ENCODE measurements at regions not wholly inside any gene's neighbourhood (a gene's known extent, or its start where the extent isn't known, plus 50 kb on each side); places are given as distances from the start of the nearest gene placed in this dataset.

- no peak for ATAC-seq
- TF ChIP-seq CTCF (IDR thresholded peaks at IDR 0.05) (peak in 2 of 7 experiments; percentile 18 to 25), POLR2A (IDR thresholded peaks at IDR 0.05) (no peak)
- DNase-seq, result peak in 3 of 4 donors; percentile 56 to 80 (median 65)
- Histone ChIP-seq H3K9me3 (no peaks in the 10 kb centered on the region), H3K27ac (no peak overlapping the region), H3K36me3 (replicated peaks in 1 of 2; ENCODE audit: insufficient read depth in 1 of 2, low read depth in 2 of 2) (no peaks in the 10 kb centered on the region), H3K27me3 (no peaks in the 10 kb centered on the region), H3K4me1 (peaks cover 40% of the 10 kb centered on the region), H3K4me3 (no peak overlapping the region)
- intact Hi-C loops (cut with DNase I), result no loop called here
- WGBS, 2 donors, result 66 to 69% methylated on average over 4 of the region's 4 CpGs
Observed at GRCh38 chr2:42921147-42921520, 128.8 kb upstream of the HAAO start.

GRCh38 chr2:42920446-42921146 is 128.2 kb upstream of the HAAO start:
- intact Hi-C loops (cut with DNase I), result no loop called here
- DNase-seq (no peak), ATAC-seq (no peak)
- 92 to 96% methylated on average over 11 to 14 of the region's 15 CpGs for WGBS, 2 donors
- Histone ChIP-seq H3K4me1 (peaks cover 35% of the 10 kb centered on the region), H3K36me3 (replicated peaks in 1 of 2; ENCODE audit: insufficient read depth in 1 of 2, low read depth in 2 of 2) (no peaks in the 10 kb centered on the region), H3K9me3 (no peaks in the 10 kb centered on the region), H3K27ac (no peak overlapping the region), H3K4me3 (no peak overlapping the region), H3K27me3 (no peaks in the 10 kb centered on the region)
- no peak for TF ChIP-seq CTCF (IDR thresholded peaks at IDR 0.05)
- no peak for TF ChIP-seq POLR2A (IDR thresholded peaks at IDR 0.05)

- no peaks in the 10 kb centered on the region for H3K36me3 ChIP-seq (replicated peaks in 1 of 2; ENCODE audit: insufficient read depth in 1 of 2, low read depth in 2 of 2)
- TF ChIP-seq POLR2A (IDR thresholded peaks at IDR 0.05), result no peak
- TF ChIP-seq CTCF (IDR thresholded peaks at IDR 0.05), result no peak
- H3K27ac ChIP-seq, result no peak overlapping the region
- 87 to 93% methylated on average over 9 of the region's 9 CpGs for WGBS, 2 donors
- no peak for ATAC-seq
- H3K27me3 ChIP-seq, result no peaks in the 10 kb centered on the region
- intact Hi-C loops (cut with DNase I), result no loop called here
- DNase-seq, result no peak
- H3K4me1 ChIP-seq, result peaks cover 25% of the 10 kb centered on the region
- H3K9me3 ChIP-seq, result no peaks in the 10 kb centered on the region
- H3K4me3 ChIP-seq, result no peak overlapping the region
Observed at GRCh38 chr2:42918671-42919318, 126.4 kb upstream of the HAAO start.

GRCh38 chr2:42918041-42918440 is 125.7 kb upstream of the HAAO start:
- WGBS, 2 donors, result 92 to 95% methylated on average over 13 of the region's 13 CpGs
- Histone ChIP-seq H3K9me3 (no peaks in the 10 kb centered on the region), H3K27me3 (no peaks in the 10 kb centered on the region), H3K4me1 (peaks cover 18% of the 10 kb centered on the region), H3K27ac (no peak overlapping the region), H3K36me3 (replicated peaks in 1 of 2; ENCODE audit: insufficient read depth in 1 of 2, low read depth in 2 of 2) (no peaks in the 10 kb centered on the region), H3K4me3 (no peak overlapping the region)
- TF ChIP-seq POLR2A (IDR thresholded peaks at IDR 0.05) (no peak), CTCF (IDR thresholded peaks at IDR 0.05) (no peak)
- intact Hi-C loops (cut with DNase I), result no loop called here
- no peak for DNase-seq
- ATAC-seq, result no peak

Measured in body of pancreas (tissue), 4 donors.